Peyer's patch (tissue), 4 donors: ENCODE measurements at regions not wholly inside any gene's neighbourhood (a gene's known extent, or its start where the extent isn't known, plus 50 kb on each side); places are given as distances from the start of the nearest gene placed in this dataset.
A peak's percentile ranks its signal among the peaks of the same experiment; 100 is the strongest.

Experiments
- DNase-seq, 3 donors: peaks; one replicate each; pipeline ENCODE4 v3.0.0-alpha.2; 2017 to 2019
- H3K27ac ChIP-seq, 4 donors: fragments of 200-600 bp; sonication (generic); one replicate each; pipeline ENCODE4 v1.5.1; 2016 to 2019
- H3K27me3 ChIP-seq, 2 donors: fragments of 200-600 bp; sonication (generic); one replicate each; pipeline ENCODE4 v1.5.1; 2019
- H3K36me3 ChIP-seq, 3 donors: fragments of 200-600 bp; sonication (generic); one replicate each; pipeline ENCODE4 v1.5.1; 2016 to 2019
- H3K4me1 ChIP-seq, 4 donors: fragments of 200-600 bp; sonication (generic); one replicate each; pipeline ENCODE4 v1.5.1; 2016 to 2019
- H3K4me3 ChIP-seq, 4 donors: fragments of 200-600 bp; sonication (generic); 1 replicate in 3 of 4; 2 replicates in 1 of 4; pipeline ENCODE4 v1.5.1; 2016 to 2019; ENCODE audit warnings: mild to moderate bottlenecking in 1 of 4
- H3K9me3 ChIP-seq, 4 donors: fragments of 200-600 bp; sonication (generic); one replicate each; pipeline ENCODE4 v1.5.1; 2016 to 2019; ENCODE audit warnings: mild to moderate bottlenecking in 1 of 4
- CTCF ChIP-seq, 6 experiments: fragments of 450-650 bp in 4 of 6; fragments of 200-600 bp in 2 of 6; sonication (generic) in 1 of 6; IDR thresholded peaks; one replicate each; pipeline ENCODE4 v1.5.1; 2017 to 2019; ENCODE audit warnings: antibody characterized with exemption in 6 of 6, mild to moderate bottlenecking in 3 of 6, moderate library complexity in 1 of 6
- POLR2A ChIP-seq, 2 donors: fragments of 450-650 bp; IDR thresholded peaks; one replicate each; pipeline ENCODE4 v1.5.1; 2017; ENCODE audit warnings: antibody characterized with exemption in 2 of 2, mild to moderate bottlenecking in 2 of 2, moderate library complexity in 2 of 2

- Histone ChIP-seq H3K4me1 (no peaks in the 10 kb centered on the region), H3K27ac (no peak overlapping the region), H3K4me3 (no peak overlapping the region), H3K36me3 (no peaks in the 10 kb centered on the region), H3K9me3 (peaks cover 0 to 2% (median 0%) of the 10 kb centered on the region in 4 donors), H3K27me3 (no peaks in the 10 kb centered on the region)
- peak in 1 of 3 donors; percentile 29 for DNase-seq
- TF ChIP-seq POLR2A (IDR thresholded peaks at IDR 0.05) = no peak
- no peak for TF ChIP-seq CTCF (IDR thresholded peaks at IDR 0.05)
Measured at GRCh38 chr15:77839970-77840905, 207.5 kb upstream of the LINGO1 start.

GRCh38 chr15:77839456-77839855 lies 206.7 kb upstream of the LINGO1 start:
- DNase-seq = peak in 1 of 3 donors; percentile 23
- Histone ChIP-seq H3K27ac (no peak overlapping the region), H3K9me3 (no peaks in the 10 kb centered on the region), H3K36me3 (no peaks in the 10 kb centered on the region), H3K4me1 (no peaks in the 10 kb centered on the region), H3K27me3 (no peaks in the 10 kb centered on the region), H3K4me3 (no peak overlapping the region)
- TF ChIP-seq CTCF (IDR thresholded peaks at IDR 0.05) (no peak), POLR2A (IDR thresholded peaks at IDR 0.05) (no peak)

GRCh38 chr15:77838595-77838994 lies 205.9 kb upstream of the LINGO1 start:
- DNase-seq = peak in 1 of 3 donors; percentile 14
- H3K9me3 ChIP-seq = no peaks in the 10 kb centered on the region
- no peak overlapping the region for H3K27ac ChIP-seq
- H3K27me3 ChIP-seq = no peaks in the 10 kb centered on the region
- H3K36me3 ChIP-seq = no peaks in the 10 kb centered on the region
- TF ChIP-seq CTCF (IDR thresholded peaks at IDR 0.05) = no peak
- TF ChIP-seq POLR2A (IDR thresholded peaks at IDR 0.05) = no peak
- H3K4me1 ChIP-seq = no peaks in the 10 kb centered on the region
- no peak overlapping the region for H3K4me3 ChIP-seq

GRCh38 chr15:77838061-77838460 lies 205.3 kb upstream of the LINGO1 start:
- peak in 1 of 3 donors; percentile 41 for DNase-seq
- Histone ChIP-seq H3K27me3 (no peaks in the 10 kb centered on the region), H3K27ac (no peak overlapping the region), H3K36me3 (no peaks in the 10 kb centered on the region), H3K9me3 (no peaks in the 10 kb centered on the region), H3K4me3 (no peak overlapping the region), H3K4me1 (no peaks in the 10 kb centered on the region)
- TF ChIP-seq CTCF (IDR thresholded peaks at IDR 0.05) (no peak), POLR2A (IDR thresholded peaks at IDR 0.05) (no peak)

GRCh38 chr15:77837649-77838025 lies 204.9 kb upstream of the LINGO1 start:
- DNase-seq = peak in 1 of 3 donors; percentile 29
- Histone ChIP-seq H3K27ac (no peak overlapping the region), H3K4me3 (no peak overlapping the region)

More at GRCh38 chr15:77837649-77838025, 204.9 kb upstream of the LINGO1 start:
- TF ChIP-seq POLR2A (IDR thresholded peaks at IDR 0.05) = no peak
- no peak for TF ChIP-seq CTCF (IDR thresholded peaks at IDR 0.05)
- H3K4me1 ChIP-seq = no peaks in the 10 kb centered on the region
- H3K9me3 ChIP-seq = no peaks in the 10 kb centered on the region
- H3K27me3 ChIP-seq = no peaks in the 10 kb centered on the region
- H3K36me3 ChIP-seq = no peaks in the 10 kb centered on the region
